ENCODE measurements at regions not wholly inside any gene's neighbourhood (a gene's known extent, or its start where the extent isn't known, plus 50 kb on each side); places are given as distances from the start of the nearest gene placed in this dataset.

DNA sequence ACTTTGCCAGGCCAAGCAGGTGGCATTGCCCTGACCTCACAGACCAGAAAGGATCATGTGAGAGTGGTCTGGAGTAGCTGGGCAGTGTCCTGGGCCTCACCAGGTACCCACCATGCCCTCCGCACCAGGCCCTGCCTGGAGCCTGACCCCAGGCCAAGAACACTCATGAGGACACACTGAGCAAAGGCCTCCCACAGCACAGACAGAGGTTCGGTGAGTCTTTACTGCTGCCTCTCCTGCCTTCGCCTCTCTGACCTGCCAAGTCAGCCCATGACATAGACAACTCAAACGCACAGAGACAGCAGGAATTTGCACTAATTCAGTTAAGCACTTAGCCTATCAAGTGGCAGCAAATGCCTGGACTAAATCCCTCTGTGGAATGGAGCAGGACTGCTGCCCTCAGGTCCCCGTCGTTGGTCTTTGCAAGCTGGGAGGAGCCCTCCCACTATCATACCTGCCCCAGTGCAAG lies 62.5 kb downstream of the RHOB start:
- FAIRE-seq: no peak
- TF ChIP-seq JUN (IDR thresholded peaks at IDR 0.05; ENCODE audit: borderline replicate concordance, insufficient read depth, insufficient read length, low read depth): no peak
- TF ChIP-seq POLR2AphosphoS5 (IDR thresholded peaks at IDR 0.05; ENCODE audit: insufficient read depth, low read depth, low read length): no peak
- TF ChIP-seq, protein P1, sequence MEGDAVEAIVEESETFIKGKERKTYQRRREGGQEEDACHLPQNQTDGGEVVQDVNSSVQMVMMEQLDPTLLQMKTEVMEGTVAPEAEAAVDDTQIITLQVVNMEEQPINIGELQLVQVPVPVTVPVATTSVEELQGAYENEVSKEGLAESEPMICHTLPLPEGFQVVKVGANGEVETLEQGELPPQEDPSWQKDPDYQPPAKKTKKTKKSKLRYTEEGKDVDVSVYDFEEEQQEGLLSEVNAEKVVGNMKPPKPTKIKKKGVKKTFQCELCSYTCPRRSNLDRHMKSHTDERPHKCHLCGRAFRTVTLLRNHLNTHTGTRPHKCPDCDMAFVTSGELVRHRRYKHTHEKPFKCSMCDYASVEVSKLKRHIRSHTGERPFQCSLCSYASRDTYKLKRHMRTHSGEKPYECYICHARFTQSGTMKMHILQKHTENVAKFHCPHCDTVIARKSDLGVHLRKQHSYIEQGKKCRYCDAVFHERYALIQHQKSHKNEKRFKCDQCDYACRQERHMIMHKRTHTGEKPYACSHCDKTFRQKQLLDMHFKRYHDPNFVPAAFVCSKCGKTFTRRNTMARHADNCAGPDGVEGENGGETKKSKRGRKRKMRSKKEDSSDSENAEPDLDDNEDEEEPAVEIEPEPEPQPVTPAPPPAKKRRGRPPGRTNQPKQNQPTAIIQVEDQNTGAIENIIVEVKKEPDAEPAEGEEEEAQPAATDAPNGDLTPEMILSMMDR (IDR thresholded peaks at IDR 0.05; ENCODE audit: extremely low read depth in 1 of 2, insufficient read depth in 1 of 2, low read depth in 1 of 2, low read length in 2 of 2): no peak
- no peak for TF ChIP-seq MYC (IDR thresholded peaks at IDR 0.05; ENCODE audit: low read depth, low read length)
- TF ChIP-seq, protein P2, sequence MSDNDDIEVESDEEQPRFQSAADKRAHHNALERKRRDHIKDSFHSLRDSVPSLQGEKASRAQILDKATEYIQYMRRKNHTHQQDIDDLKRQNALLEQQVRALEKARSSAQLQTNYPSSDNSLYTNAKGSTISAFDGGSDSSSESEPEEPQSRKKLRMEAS (IDR thresholded peaks at IDR 0.05; ENCODE audit: insufficient read depth, insufficient read length): no peak
- no peak for TF ChIP-seq POLR2A (IDR thresholded peaks at IDR 0.05; ENCODE audit: low read depth, low read length)
- no peak for TF ChIP-seq GATA2 (IDR thresholded peaks at IDR 0.05; ENCODE audit: insufficient read depth, insufficient read length, low read depth, low read length)
- TF ChIP-seq EZH2 (IDR thresholded peaks at IDR 0.05; ENCODE audit: borderline replicate concordance, low read depth, low read length, severe bottlenecking): no peak
- no peak for TF ChIP-seq FOS (IDR thresholded peaks at IDR 0.05; ENCODE audit: borderline replicate concordance, insufficient read depth, low read length)
- intact Hi-C loops (cut with micrococcal nuclease): no loop called here

More for the DNA sequence above, 62.5 kb downstream of the RHOB start:
- H3K9ac ChIP-seq (replicated peaks; ENCODE audit: extremely low read depth, insufficient read depth, low read length): no peak overlapping the region
- H3K9me1 ChIP-seq (replicated peaks; ENCODE audit: control insufficient read depth, extremely low read depth, insufficient read depth, low read length): no peaks in the 10 kb centered on the region
- no TSS peak for BruUV-seq (replicated peaks)
- no peak overlapping the region for H3K4me3 ChIP-seq (replicated peaks in 1 of 3; ENCODE audit: insufficient read depth in 1 of 3, low read depth in 1 of 3, low read length in 3 of 3)
- POLR2A ChIA-PET: no interaction called here
- H3K79me2 ChIP-seq (ENCODE audit: control insufficient read depth, insufficient read depth, low read length): no peaks in the 10 kb centered on the region
- H3K9me3 ChIP-seq (replicated peaks; ENCODE audit: control insufficient read depth, insufficient read depth, low read length): no peaks in the 10 kb centered on the region
- H3K27ac ChIP-seq (ENCODE audit: insufficient read depth, low read depth, low read length): no peak overlapping the region
- H3K27me3 ChIP-seq (ENCODE audit: control insufficient read depth in 2 of 2, insufficient read depth in 2 of 2, low read length in 2 of 2): no peaks in the 10 kb centered on the region
- no peaks in the 10 kb centered on the region for H4K20me1 ChIP-seq (replicated peaks; ENCODE audit: control insufficient read depth, extremely low read depth, insufficient read depth, low read length)
- no peak for DNase-seq (ENCODE audit: low read depth, low spot score)
- H3K36me3 ChIP-seq (ENCODE audit: control insufficient read depth in 2 of 2, extremely low read depth in 1 of 2, insufficient read depth in 2 of 2, low read length in 2 of 2): no peaks in the 10 kb centered on the region
- peaks cover 4% of the 10 kb centered on the region for H3K4me1 ChIP-seq (ENCODE audit: control insufficient read depth, extremely low read depth, insufficient read depth, low read length)
- dilution Hi-C loops (cut with MboI; ENCODE audit: extremely low pct_ligation_motif_present, low sequenced_read_pairs): no loop called here
- no peak overlapping the region for H2AFZ ChIP-seq (ENCODE audit: low read depth, low read length)
- CTCF ChIA-PET: interaction anchor here (2.0 kb wide), 1 partner anchor 59 kb away, joined by 4 read pairs; no protein-coding TSS in a partner anchor
- H3K4me2 ChIP-seq (ENCODE audit: insufficient read depth, low read length): no peak overlapping the region

Measured in endothelial cell of umbilical vein (primary cell).